Transverse colon (tissue), 3 donors: ENCODE measurements at regions not wholly inside any gene's neighbourhood (a gene's known extent, or its start where the extent isn't known, plus 50 kb on each side); places are given as distances from the start of the nearest gene placed in this dataset.

ENCODE experiments used
- CTCF ChIP-seq, 5 experiments: fragments of 200-600 bp in 3 of 5; fragments of 450-650 bp in 2 of 5; sonication (generic) in 3 of 5; IDR thresholded peaks; 1 replicate in 2 of 5; 2 replicates in 3 of 5; pipeline ENCODE4 v1.5.1; 2016 to 2017; ENCODE audit warnings: antibody characterized with exemption in 5 of 5, inconsistent platforms in 3 of 5, mild to moderate bottlenecking in 2 of 5, moderate library complexity in 1 of 5
- EP300 ChIP-seq: sonication (generic); formaldehyde crosslinking; IDR thresholded peaks from one replicate; pipeline ENCODE4 v1.6.1; 2017; ENCODE audit warnings: antibody characterized with exemption, low read depth
- POLR2A ChIP-seq: fragments of 450-650 bp; IDR thresholded peaks from one replicate; pipeline ENCODE4 v1.6.1; 2016; ENCODE audit warnings: antibody characterized with exemption, mild to moderate bottlenecking, moderate library complexity

- TF ChIP-seq CTCF (IDR thresholded peaks at IDR 0.05) = no peak
- TF ChIP-seq POLR2A = no peak
- TF ChIP-seq EP300 = no peak
Observed at GRCh38 chr10:65614956-65615565, 1310.8 kb upstream of the LRRTM3 start.
